Hepatocyte (in vitro differentiated cells): ENCODE measurements at regions not wholly inside any gene's neighbourhood (a gene's known extent, or its start where the extent isn't known, plus 50 kb on each side); places are given as distances from the start of the nearest gene placed in this dataset.
A peak's percentile ranks its signal among the peaks of the same experiment; 100 is the strongest.

Experiments used
- DNase-seq: peaks from one replicate; pipeline ENCODE4 v3.0.0-alpha.2; 2016; ENCODE audit warnings: low spot score
- H2AFZ ChIP-seq: fragments of 200-600 bp; sonication (generic); 2 replicates; pipeline ENCODE4 v1.6.0; 2016; ENCODE audit warnings: antibody characterized with exemption, mild to moderate bottlenecking
- H3K27ac ChIP-seq: fragments of 200-600 bp; sonication (generic); 2 replicates; pipeline ENCODE4 v1.5.1; 2016; ENCODE audit warnings: mild to moderate bottlenecking
- H3K27me3 ChIP-seq: fragments of 200-600 bp; sonication (generic); 2 replicates; pipeline ENCODE4 v1.6.1; 2016
- H3K36me3 ChIP-seq: fragments of 200-600 bp; sonication (generic); replicated peaks from 2 replicates; pipeline ENCODE4 v1.5.1; 2016; ENCODE audit warnings: low read depth; ENCODE audit not compliant: insufficient read depth
- H3K4me1 ChIP-seq: fragments of 200-600 bp; sonication (generic); 2 replicates; pipeline ENCODE4 v1.5.1; 2016; ENCODE audit warnings: mild to moderate bottlenecking, moderate library complexity; ENCODE audit not compliant: insufficient read depth
- H3K4me2 ChIP-seq: fragments of 200-600 bp; sonication (generic); 2 replicates; pipeline ENCODE4 v1.6.0; 2016
- H3K4me3 ChIP-seq: fragments of 200-600 bp; sonication (generic); 2 replicates; pipeline ENCODE4 v1.5.1; 2016; ENCODE audit warnings: mild to moderate bottlenecking
- H3K79me2 ChIP-seq: fragments of 200-600 bp; sonication (generic); 2 replicates; pipeline ENCODE4 v1.6.0; 2017; ENCODE audit warnings: mild to moderate bottlenecking
- H3K9me2 ChIP-seq: fragments of 200-600 bp; sonication (generic); replicated peaks from 2 replicates; pipeline ENCODE4 v1.6.0; 2017; ENCODE audit warnings: mild to moderate bottlenecking; ENCODE audit not compliant: insufficient read depth
- H3K9me3 ChIP-seq: fragments of 200-600 bp; sonication (generic); 2 replicates; pipeline ENCODE4 v1.5.1; 2016; ENCODE audit warnings: low read depth, mild to moderate bottlenecking
- H4K20me1 ChIP-seq: fragments of 200-600 bp; sonication (generic); 2 replicates; pipeline ENCODE4 v1.6.0; 2016; ENCODE audit warnings: mild to moderate bottlenecking; ENCODE audit not compliant: insufficient read depth, poor library complexity, severe bottlenecking
- CTCF ChIP-seq: fragments of 200-600 bp; sonication (generic); IDR thresholded peaks from 2 replicates; pipeline ENCODE4 v1.5.1; 2016; ENCODE audit warnings: antibody characterized with exemption, mild to moderate bottlenecking; ENCODE audit not compliant: poor library complexity
- EZH2 ChIP-seq: fragments of 200-600 bp; sonication (generic); IDR thresholded peaks from 2 replicates; pipeline ENCODE4 v1.6.1; 2016; ENCODE audit warnings: antibody characterized with exemption, mild to moderate bottlenecking, borderline replicate concordance
- EZH2phosphoT487 ChIP-seq: fragments of 200-600 bp; sonication (generic); IDR thresholded peaks from one replicate; pipeline ENCODE4 v1.6.1; 2018; ENCODE audit warnings: antibody characterized with exemption, mild to moderate bottlenecking, low read depth, moderate library complexity; ENCODE audit not compliant: unreplicated experiment, severe bottlenecking
- WGBS: methylation state at CpG from one replicate; pipeline ENCODE4 v1.1.6; 2016; ENCODE audit warnings: low lambda C conversion rate; ENCODE audit errors: missing lambda C conversion rate; 5-methylcytosine and 5-hydroxymethylcytosine counted together

DNA sequence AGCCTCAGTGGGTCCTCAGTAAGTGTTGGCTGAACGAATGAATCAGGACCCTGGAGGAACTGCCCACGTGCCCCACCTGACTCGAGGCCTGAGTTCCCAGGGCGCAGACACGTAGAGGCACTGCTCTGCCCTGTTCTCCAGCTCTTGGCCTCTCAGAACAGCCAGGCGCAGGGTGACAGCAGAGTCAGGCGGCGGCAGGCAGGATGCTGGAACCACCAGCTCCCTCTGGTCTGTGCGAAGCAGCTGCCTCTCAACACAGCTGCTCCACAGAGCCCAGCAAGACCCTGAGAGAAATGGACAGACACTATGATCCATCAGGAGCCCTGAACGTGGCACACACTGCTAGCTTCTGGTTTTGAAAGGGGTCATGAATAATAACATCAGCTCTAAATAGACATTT, 53.1 kb upstream of the BCO1 start:
- Histone ChIP-seq H3K27me3 (no peaks in the 10 kb centered on the region), H3K79me2 (no peaks in the 10 kb centered on the region), H4K20me1 (no peaks in the 10 kb centered on the region), H3K27ac (no peak overlapping the region), H3K4me1 (no peaks in the 10 kb centered on the region), H3K4me2 (no peak overlapping the region), H3K36me3 (no peaks in the 10 kb centered on the region), H3K4me3 (no peak overlapping the region), H3K9me3 (no peaks in the 10 kb centered on the region), H2AFZ (no peak overlapping the region), H3K9me2 (no peaks in the 10 kb centered on the region)
- TF ChIP-seq CTCF (no peak), EZH2 (no peak), EZH2phosphoT487 (no peak)
- DNase-seq = no peak
- WGBS = 94% methylated on average over 10 of the region's 10 CpGs

GRCh38 chr16:81181013-81181720, 57.3 kb upstream of the BCO1 start:
- no peaks in the 10 kb centered on the region for H3K36me3 ChIP-seq
- TF ChIP-seq CTCF = no peak
- no peak for TF ChIP-seq EZH2phosphoT487
- TF ChIP-seq EZH2 = no peak
- H3K4me2 ChIP-seq = peak overlapping the region; percentile 40
- H3K27me3 ChIP-seq = no peaks in the 10 kb centered on the region
- WGBS = 35% methylated on average over 13 of the region's 13 CpGs
- peak overlapping the region; percentile 43 for H2AFZ ChIP-seq
- no peaks in the 10 kb centered on the region for H3K9me3 ChIP-seq
- no peaks in the 10 kb centered on the region for H3K9me2 ChIP-seq
- H3K4me3 ChIP-seq = no peak overlapping the region
- H4K20me1 ChIP-seq = no peaks in the 10 kb centered on the region
- no peaks in the 10 kb centered on the region for H3K79me2 ChIP-seq
- peak overlapping the region; percentile 86 for H3K27ac ChIP-seq
- no peaks in the 10 kb centered on the region for H3K4me1 ChIP-seq
- DNase-seq = peak; percentile 94

GRCh38 chr16:81180578-81180977, 57.9 kb upstream of the BCO1 start:
- no peaks in the 10 kb centered on the region for H3K36me3 ChIP-seq
- peak overlapping the region; percentile 40 for H3K4me2 ChIP-seq
- 78% methylated on average over 6 of the region's 6 CpGs for WGBS
- no peak overlapping the region for H2AFZ ChIP-seq
- no peaks in the 10 kb centered on the region for H3K79me2 ChIP-seq
- H3K9me3 ChIP-seq = no peaks in the 10 kb centered on the region
- H3K4me3 ChIP-seq = no peak overlapping the region
- H3K4me1 ChIP-seq = no peaks in the 10 kb centered on the region
- H3K9me2 ChIP-seq = no peaks in the 10 kb centered on the region
- TF ChIP-seq EZH2 (no peak), CTCF (no peak), EZH2phosphoT487 (no peak)
- H3K27ac ChIP-seq = peak overlapping the region; percentile 81
- H3K27me3 ChIP-seq = no peaks in the 10 kb centered on the region
- no peak for DNase-seq
- no peaks in the 10 kb centered on the region for H4K20me1 ChIP-seq
